Osteoblast (primary cell): ENCODE measurements at regions not wholly inside any gene's neighbourhood (a gene's known extent, or its start where the extent isn't known, plus 50 kb on each side); places are given as distances from the start of the nearest gene placed in this dataset.

Experiments used
- DNase-seq: peaks from one replicate; pipeline ENCODE4 v3.0.0; 2011; ENCODE audit warnings: low spot score, mixed read lengths; ENCODE audit not compliant: insufficient read length; ENCODE audit errors: missing footprints
- H2AFZ ChIP-seq: 2 replicates; pipeline ENCODE4 v1.6.0; 2011; ENCODE audit warnings: mild to moderate bottlenecking, low read length
- H3K27ac ChIP-seq: 2 replicates; pipeline ENCODE4 v1.5.1; 2011; ENCODE audit warnings: mild to moderate bottlenecking, low read depth, low read length, moderate library complexity
- H3K27me3 ChIP-seq: 2 replicates; pipeline ENCODE4 v1.6.0; 2012; ENCODE audit warnings: mild to moderate bottlenecking, control low read depth, inconsistent platforms, low read length, moderate library complexity; ENCODE audit not compliant: insufficient read depth
- H3K36me3 ChIP-seq: 2 replicates; pipeline ENCODE4 v1.5.1; 2011; ENCODE audit warnings: mild to moderate bottlenecking, low read length, control low read depth, moderate library complexity; ENCODE audit not compliant: insufficient read depth
- H3K4me1 ChIP-seq: 2 replicates; pipeline ENCODE4 v1.5.1; 2011; ENCODE audit warnings: mild to moderate bottlenecking, low read length, control low read depth, moderate library complexity; ENCODE audit not compliant: insufficient read depth
- H3K4me2 ChIP-seq: 2 replicates; pipeline ENCODE4 v1.6.0; 2011; ENCODE audit warnings: mild to moderate bottlenecking, low read length; ENCODE audit not compliant: insufficient read depth
- H3K4me3 ChIP-seq: fragments of 200-600 bp; sonication (generic); 3 replicates; pipeline ENCODE4 v1.5.1; 2012; ENCODE audit warnings: mild to moderate bottlenecking, low read length, inconsistent platforms; ENCODE audit not compliant: insufficient read depth
- H3K79me2 ChIP-seq: 2 replicates; pipeline ENCODE4 v1.6.0; 2012; ENCODE audit warnings: mild to moderate bottlenecking, low read length, control low read depth, inconsistent platforms; ENCODE audit not compliant: insufficient read depth
- H3K9me3 ChIP-seq: 2 replicates; pipeline ENCODE4 v1.5.1; 2011; ENCODE audit warnings: low read depth, low read length, control low read depth
- H4K20me1 ChIP-seq: 2 replicates; pipeline ENCODE4 v1.6.0; 2012; ENCODE audit warnings: mild to moderate bottlenecking, low read length, control low read depth; ENCODE audit not compliant: insufficient read depth
- CTCF ChIP-seq: IDR thresholded peaks from 2 replicates; pipeline ENCODE4 v1.5.1; 2011; ENCODE audit warnings: mild to moderate bottlenecking, low read depth, low read length, moderate library complexity; ENCODE audit errors: extremely low read depth

- Histone ChIP-seq H3K9me3 (no peaks in the 10 kb centered on the region), H2AFZ (no peak overlapping the region), H3K27me3 (no peaks in the 10 kb centered on the region), H3K4me1 (peaks cover 9% of the 10 kb centered on the region), H4K20me1 (no peaks in the 10 kb centered on the region), H3K27ac (no peak overlapping the region), H3K4me2 (no peak overlapping the region), H3K79me2 (no peaks in the 10 kb centered on the region), H3K36me3 (no peaks in the 10 kb centered on the region), H3K4me3 (no peak overlapping the region)
- TF ChIP-seq CTCF: no peak
- no peak for DNase-seq
Measured at GRCh38 chr2:164384434-164384833, 236.8 kb downstream of the GRB14 start.

DNA sequence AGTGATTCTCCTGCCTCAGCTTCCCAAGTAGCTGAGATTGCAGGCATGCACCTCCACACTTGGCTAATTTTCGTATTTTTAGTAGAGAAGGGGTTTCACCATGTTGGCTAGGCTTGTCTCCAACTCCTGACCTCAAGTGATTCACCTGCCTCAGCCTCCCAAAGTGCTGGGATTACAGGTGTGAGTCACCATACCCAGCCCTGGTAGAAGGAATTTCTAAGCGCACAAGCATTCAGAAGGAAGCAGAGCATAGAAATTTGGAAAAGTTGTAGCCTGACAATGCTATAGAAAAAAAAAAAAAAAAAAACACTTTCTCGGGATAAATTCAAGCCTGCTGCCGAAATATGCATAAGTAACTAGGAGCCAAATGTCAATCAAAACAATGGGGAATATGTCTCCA is 249.4 kb downstream of the GRB14 start:
- no peaks in the 10 kb centered on the region for H3K27me3 ChIP-seq
- no peaks in the 10 kb centered on the region for H3K36me3 ChIP-seq
- no peak for TF ChIP-seq CTCF
- H3K79me2 ChIP-seq: no peaks in the 10 kb centered on the region
- H3K4me3 ChIP-seq: no peak overlapping the region
- H3K9me3 ChIP-seq: no peaks in the 10 kb centered on the region
- no peaks in the 10 kb centered on the region for H3K4me1 ChIP-seq
- H2AFZ ChIP-seq: no peak overlapping the region
- no peaks in the 10 kb centered on the region for H4K20me1 ChIP-seq
- no peak for DNase-seq
- H3K4me2 ChIP-seq: no peak overlapping the region
- no peak overlapping the region for H3K27ac ChIP-seq

DNA sequence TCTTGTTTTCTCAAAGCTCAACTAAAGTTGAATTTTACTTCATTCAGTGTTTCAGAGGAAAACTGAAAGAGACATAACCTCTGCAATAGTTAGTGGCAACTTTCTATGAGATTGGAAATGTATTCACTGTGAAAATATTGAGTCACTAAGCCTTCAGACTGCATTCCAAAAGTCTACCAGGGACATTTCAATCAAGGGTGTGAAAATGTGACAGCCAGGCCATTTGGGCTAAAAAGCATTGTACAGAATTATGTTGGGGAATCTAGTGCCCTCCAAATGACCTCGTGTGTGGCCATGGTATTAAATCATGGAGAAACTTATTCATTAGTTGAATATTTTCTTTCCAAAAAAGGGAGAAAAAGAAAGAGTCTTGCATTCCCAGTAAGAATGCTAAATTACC is 251.9 kb downstream of the GRB14 start:
- H3K36me3 ChIP-seq: no peaks in the 10 kb centered on the region
- no peak for DNase-seq
- no peaks in the 10 kb centered on the region for H3K79me2 ChIP-seq
- H3K4me1 ChIP-seq: no peaks in the 10 kb centered on the region
- no peaks in the 10 kb centered on the region for H4K20me1 ChIP-seq
- H3K27ac ChIP-seq: no peak overlapping the region
- no peak overlapping the region for H3K4me3 ChIP-seq
- no peak overlapping the region for H2AFZ ChIP-seq
- TF ChIP-seq CTCF: no peak
- H3K4me2 ChIP-seq: no peak overlapping the region
- no peaks in the 10 kb centered on the region for H3K27me3 ChIP-seq
- no peaks in the 10 kb centered on the region for H3K9me3 ChIP-seq

DNA sequence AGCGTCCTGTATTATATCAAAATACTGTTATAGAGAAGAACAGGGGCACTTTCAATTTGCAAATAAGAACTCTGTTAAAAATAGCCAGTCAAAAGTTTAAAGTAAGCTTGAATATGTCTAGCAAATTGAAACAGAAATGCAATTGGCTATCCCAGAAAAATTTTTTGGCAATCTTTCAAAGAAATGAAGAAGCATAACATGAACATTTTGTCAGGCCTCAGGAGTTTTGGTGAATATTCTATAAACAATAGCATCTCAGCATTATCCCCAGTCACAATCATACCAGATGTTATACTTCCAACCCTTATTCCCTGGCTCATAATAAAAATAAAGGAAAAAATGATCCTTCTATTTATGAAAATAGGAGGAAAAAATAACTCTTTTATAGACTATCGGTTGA is 252.4 kb downstream of the GRB14 start:
- no peak overlapping the region for H3K4me2 ChIP-seq
- no peaks in the 10 kb centered on the region for H3K4me1 ChIP-seq
- no peaks in the 10 kb centered on the region for H4K20me1 ChIP-seq
- H3K27me3 ChIP-seq: no peaks in the 10 kb centered on the region
- no peaks in the 10 kb centered on the region for H3K79me2 ChIP-seq
- no peaks in the 10 kb centered on the region for H3K36me3 ChIP-seq
- no peak overlapping the region for H2AFZ ChIP-seq
- no peak for TF ChIP-seq CTCF
- no peak overlapping the region for H3K27ac ChIP-seq
- DNase-seq: no peak
- no peak overlapping the region for H3K4me3 ChIP-seq
- no peaks in the 10 kb centered on the region for H3K9me3 ChIP-seq
